ENCODE measurements at regions not wholly inside any gene's neighbourhood (a gene's known extent, or its start where the extent isn't known, plus 50 kb on each side); places are given as distances from the start of the nearest gene placed in this dataset.

- H3K27me3 ChIP-seq (ENCODE audit: control insufficient read depth, insufficient read depth, low read length), result no peaks in the 10 kb centered on the region
- H3K36me3 ChIP-seq (ENCODE audit: control insufficient read depth, insufficient read depth, low read length), result no peaks in the 10 kb centered on the region
- H3K9me3 ChIP-seq (ENCODE audit: control insufficient read depth, insufficient read depth, low read depth, low read length), result no peaks in the 10 kb centered on the region
- H3K79me2 ChIP-seq (ENCODE audit: control insufficient read depth, insufficient read depth, low read length), result no peaks in the 10 kb centered on the region
- H3K4me3 ChIP-seq (replicated peaks in 1 of 4; ENCODE audit: control extremely low read depth in 1 of 4, insufficient read depth in 1 of 4, low read depth in 3 of 4, low read length in 4 of 4), result no peak overlapping the region
- H4K20me1 ChIP-seq (ENCODE audit: control insufficient read depth, extremely low read depth, insufficient read depth, low read length), result no peaks in the 10 kb centered on the region
- H3K27ac ChIP-seq (ENCODE audit: insufficient read depth, low read length), result no peak overlapping the region
- H2AFZ ChIP-seq (ENCODE audit: low read length), result no peak overlapping the region
- no peak overlapping the region for H3K4me2 ChIP-seq (ENCODE audit: extremely low read depth, insufficient read depth, low read length)
- no peak for DNase-seq (ENCODE audit: low read depth in 2 of 2)
- H3K9ac ChIP-seq (ENCODE audit: insufficient read depth, low read length), result no peak overlapping the region
- peaks cover 8% of the 10 kb centered on the region for H3K4me1 ChIP-seq (ENCODE audit: control insufficient read depth, extremely low read depth, insufficient read depth, low read length)
- TF ChIP-seq EZH2 (IDR thresholded peaks at IDR 0.05; ENCODE audit: low read length, missing control alignments), result no peak
- TF ChIP-seq, protein P1, sequence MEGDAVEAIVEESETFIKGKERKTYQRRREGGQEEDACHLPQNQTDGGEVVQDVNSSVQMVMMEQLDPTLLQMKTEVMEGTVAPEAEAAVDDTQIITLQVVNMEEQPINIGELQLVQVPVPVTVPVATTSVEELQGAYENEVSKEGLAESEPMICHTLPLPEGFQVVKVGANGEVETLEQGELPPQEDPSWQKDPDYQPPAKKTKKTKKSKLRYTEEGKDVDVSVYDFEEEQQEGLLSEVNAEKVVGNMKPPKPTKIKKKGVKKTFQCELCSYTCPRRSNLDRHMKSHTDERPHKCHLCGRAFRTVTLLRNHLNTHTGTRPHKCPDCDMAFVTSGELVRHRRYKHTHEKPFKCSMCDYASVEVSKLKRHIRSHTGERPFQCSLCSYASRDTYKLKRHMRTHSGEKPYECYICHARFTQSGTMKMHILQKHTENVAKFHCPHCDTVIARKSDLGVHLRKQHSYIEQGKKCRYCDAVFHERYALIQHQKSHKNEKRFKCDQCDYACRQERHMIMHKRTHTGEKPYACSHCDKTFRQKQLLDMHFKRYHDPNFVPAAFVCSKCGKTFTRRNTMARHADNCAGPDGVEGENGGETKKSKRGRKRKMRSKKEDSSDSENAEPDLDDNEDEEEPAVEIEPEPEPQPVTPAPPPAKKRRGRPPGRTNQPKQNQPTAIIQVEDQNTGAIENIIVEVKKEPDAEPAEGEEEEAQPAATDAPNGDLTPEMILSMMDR (conservative IDR thresholded peaks at IDR 0.05 in 1 of 2, IDR thresholded peaks at IDR 0.05 in 1 of 2; ENCODE audit: low read depth in 1 of 2, low read length in 2 of 2), result no peak
Observed at GRCh38 chr2:18123211-18123570, 244.7 kb downstream of the KCNS3 start.

GRCh38 chr2:18122544-18123210, 244.2 kb downstream of the KCNS3 start:
- H2AFZ ChIP-seq (ENCODE audit: low read length), result no peak overlapping the region

DNA sequence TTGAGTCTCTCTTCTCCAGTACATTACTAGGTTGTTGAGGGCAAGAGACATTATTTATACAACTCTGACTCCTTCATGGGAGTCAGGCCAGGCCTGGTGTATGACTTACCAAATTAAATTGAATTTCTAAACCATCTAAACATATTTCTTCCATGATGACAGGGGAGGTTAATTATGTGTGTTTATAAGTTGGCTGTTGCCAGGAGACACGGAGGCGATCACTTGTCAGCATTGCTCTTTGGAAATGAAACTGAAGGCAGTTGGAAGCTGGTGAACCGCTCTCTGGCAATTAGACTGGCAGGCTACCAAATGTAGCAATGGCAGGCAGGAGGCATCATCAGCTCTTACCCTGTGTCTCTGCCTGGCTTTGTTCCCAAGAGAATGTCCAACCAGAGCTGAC, 241.4 kb downstream of the KCNS3 start:
- TF ChIP-seq, protein P1 (conservative IDR thresholded peaks at IDR 0.05 in 1 of 2, IDR thresholded peaks at IDR 0.05 in 1 of 2; ENCODE audit: low read depth in 1 of 2, low read length in 2 of 2), result no peak
- no peak for TF ChIP-seq EZH2 (IDR thresholded peaks at IDR 0.05; ENCODE audit: low read length, missing control alignments)
- Histone ChIP-seq H3K9ac (ENCODE audit: insufficient read depth, low read length) (no peak overlapping the region), H3K27me3 (ENCODE audit: control insufficient read depth, insufficient read depth, low read length) (no peaks in the 10 kb centered on the region), H3K27ac (ENCODE audit: insufficient read depth, low read length) (peak overlapping the region; percentile 34), H3K4me1 (ENCODE audit: control insufficient read depth, extremely low read depth, insufficient read depth, low read length) (peaks cover 8% of the 10 kb centered on the region), H3K79me2 (ENCODE audit: control insufficient read depth, insufficient read depth, low read length) (no peaks in the 10 kb centered on the region), H3K4me2 (ENCODE audit: extremely low read depth, insufficient read depth, low read length) (peak overlapping the region; percentile 56), H4K20me1 (ENCODE audit: control insufficient read depth, extremely low read depth, insufficient read depth, low read length) (no peaks in the 10 kb centered on the region), H2AFZ (ENCODE audit: low read length) (peak overlapping the region; percentile 19), H3K9me3 (ENCODE audit: control insufficient read depth, insufficient read depth, low read depth, low read length) (no peaks in the 10 kb centered on the region), H3K4me3 (replicated peaks in 1 of 4; ENCODE audit: control extremely low read depth in 1 of 4, insufficient read depth in 1 of 4, low read depth in 3 of 4, low read length in 4 of 4) (no peak overlapping the region), H3K36me3 (ENCODE audit: control insufficient read depth, insufficient read depth, low read length) (no peaks in the 10 kb centered on the region)
- peak; percentile 83 to 87 for DNase-seq (ENCODE audit: low read depth in 2 of 2)

More at GRCh38 chr2:18122544-18123210, 244.2 kb downstream of the KCNS3 start:
- no peak overlapping the region for H3K9ac ChIP-seq (ENCODE audit: insufficient read depth, low read length)
- no peaks in the 10 kb centered on the region for H4K20me1 ChIP-seq (ENCODE audit: control insufficient read depth, extremely low read depth, insufficient read depth, low read length)
- no peaks in the 10 kb centered on the region for H3K27me3 ChIP-seq (ENCODE audit: control insufficient read depth, insufficient read depth, low read length)
- no peak overlapping the region for H3K4me3 ChIP-seq (replicated peaks in 1 of 4; ENCODE audit: control extremely low read depth in 1 of 4, insufficient read depth in 1 of 4, low read depth in 3 of 4, low read length in 4 of 4)
- no peak overlapping the region for H3K27ac ChIP-seq (ENCODE audit: insufficient read depth, low read length)
- no peaks in the 10 kb centered on the region for H3K36me3 ChIP-seq (ENCODE audit: control insufficient read depth, insufficient read depth, low read length)
- no peak for TF ChIP-seq EZH2 (IDR thresholded peaks at IDR 0.05; ENCODE audit: low read length, missing control alignments)
- TF ChIP-seq, protein P1 (conservative IDR thresholded peaks at IDR 0.05 in 1 of 2, IDR thresholded peaks at IDR 0.05 in 1 of 2; ENCODE audit: low read depth in 1 of 2, low read length in 2 of 2), result no peak
- H3K9me3 ChIP-seq (ENCODE audit: control insufficient read depth, insufficient read depth, low read depth, low read length), result no peaks in the 10 kb centered on the region
- peaks cover 8% of the 10 kb centered on the region for H3K4me1 ChIP-seq (ENCODE audit: control insufficient read depth, extremely low read depth, insufficient read depth, low read length)
- no peaks in the 10 kb centered on the region for H3K79me2 ChIP-seq (ENCODE audit: control insufficient read depth, insufficient read depth, low read length)
- no peak for DNase-seq (ENCODE audit: low read depth in 2 of 2)
- H3K4me2 ChIP-seq (ENCODE audit: extremely low read depth, insufficient read depth, low read length), result no peak overlapping the region

All from fibroblast of lung (primary cell).